ENCODE measurements at regions not wholly inside any gene's neighbourhood (a gene's known extent, or its start where the extent isn't known, plus 50 kb on each side); places are given as distances from the start of the nearest gene placed in this dataset.

GRCh38 chr1:238783633-238784032, 602.7 kb upstream of the CHRM3 start:
- no peaks in the 10 kb centered on the region for H3K27me3 Mint-ChIP-seq (ENCODE audit: low read depth, unreplicated experiment)
- Histone ChIP-seq H3K4me1 (ENCODE audit: insufficient read depth, low read length) (no peaks in the 10 kb centered on the region), H3K9ac (ENCODE audit: low read length) (no peak overlapping the region), H3K27me3 (ENCODE audit: insufficient read depth, low read length) (no peaks in the 10 kb centered on the region), H3K36me3 (ENCODE audit: insufficient read depth, low read length) (no peaks in the 10 kb centered on the region), H3K9me3 (ENCODE audit: insufficient read depth, low read depth, low read length) (no peaks in the 10 kb centered on the region), H4K20me1 (ENCODE audit: insufficient read depth, low read length) (no peaks in the 10 kb centered on the region), H2AFZ (ENCODE audit: low read depth, low read length) (no peak overlapping the region), H3K27ac (ENCODE audit: low read depth, low read length) (no peak overlapping the region), H3K4me3 (ENCODE audit: insufficient read depth, low read depth, low read length) (no peak overlapping the region), H3K79me2 (ENCODE audit: insufficient read depth, low read length) (no peaks in the 10 kb centered on the region), H3K4me2 (ENCODE audit: low read length) (no peak overlapping the region)
- no peak for TF ChIP-seq CTCF (IDR thresholded peaks at IDR 0.05; ENCODE audit: insufficient read depth, low read depth, low read length)
- TF ChIP-seq EZH2 (IDR thresholded peaks at IDR 0.05; ENCODE audit: insufficient read depth, low read length) = no peak
- H3K9me3 Mint-ChIP-seq (ENCODE audit: unreplicated experiment) = peaks cover 1% of the 10 kb centered on the region
- no peak overlapping the region for H3K4me3 Mint-ChIP-seq (ENCODE audit: unreplicated experiment)
- H3K4me1 Mint-ChIP-seq (ENCODE audit: low read depth, unreplicated experiment) = no peaks in the 10 kb centered on the region
- H3K27ac Mint-ChIP-seq (ENCODE audit: unreplicated experiment) = no peak overlapping the region
- H3K36me3 Mint-ChIP-seq (ENCODE audit: low read depth, unreplicated experiment) = no peaks in the 10 kb centered on the region
- FAIRE-seq (no peak), DNase-seq (ENCODE audit: low read depth) (no peak)

- Histone ChIP-seq H2AFZ (ENCODE audit: low read depth, low read length) (no peak overlapping the region), H3K9me3 (ENCODE audit: insufficient read depth, low read depth, low read length) (no peaks in the 10 kb centered on the region), H3K36me3 (ENCODE audit: insufficient read depth, low read length) (no peaks in the 10 kb centered on the region), H3K4me1 (ENCODE audit: insufficient read depth, low read length) (no peaks in the 10 kb centered on the region), H4K20me1 (ENCODE audit: insufficient read depth, low read length) (no peaks in the 10 kb centered on the region), H3K4me3 (ENCODE audit: insufficient read depth, low read depth, low read length) (no peak overlapping the region), H3K79me2 (ENCODE audit: insufficient read depth, low read length) (no peaks in the 10 kb centered on the region), H3K4me2 (ENCODE audit: low read length) (no peak overlapping the region), H3K9ac (ENCODE audit: low read length) (no peak overlapping the region), H3K27ac (ENCODE audit: low read depth, low read length) (no peak overlapping the region), H3K27me3 (ENCODE audit: insufficient read depth, low read length) (no peaks in the 10 kb centered on the region)
- H3K36me3 Mint-ChIP-seq (ENCODE audit: low read depth, unreplicated experiment) = no peaks in the 10 kb centered on the region
- H3K27ac Mint-ChIP-seq (ENCODE audit: unreplicated experiment) = no peak overlapping the region
- TF ChIP-seq CTCF (IDR thresholded peaks at IDR 0.05; ENCODE audit: insufficient read depth, low read depth, low read length) (no peak), EZH2 (IDR thresholded peaks at IDR 0.05; ENCODE audit: insufficient read depth, low read length) (no peak)
- DNase-seq (ENCODE audit: low read depth) (peak; percentile 83), FAIRE-seq (no peak)
- peaks cover 1% of the 10 kb centered on the region for H3K9me3 Mint-ChIP-seq (ENCODE audit: unreplicated experiment)
- H3K4me1 Mint-ChIP-seq (ENCODE audit: low read depth, unreplicated experiment) = peaks cover 10% of the 10 kb centered on the region
- no peaks in the 10 kb centered on the region for H3K27me3 Mint-ChIP-seq (ENCODE audit: low read depth, unreplicated experiment)
- H3K4me3 Mint-ChIP-seq (ENCODE audit: unreplicated experiment) = no peak overlapping the region
Measured at GRCh38 chr1:238779716-238780115, 606.7 kb upstream of the CHRM3 start.

- Histone ChIP-seq H3K4me2 (ENCODE audit: low read length) (no peak overlapping the region), H3K4me3 (ENCODE audit: insufficient read depth, low read depth, low read length) (no peak overlapping the region), H3K27me3 (ENCODE audit: insufficient read depth, low read length) (no peaks in the 10 kb centered on the region), H3K27ac (ENCODE audit: low read depth, low read length) (no peak overlapping the region), H3K9me3 (ENCODE audit: insufficient read depth, low read depth, low read length) (no peaks in the 10 kb centered on the region), H3K9ac (ENCODE audit: low read length) (no peak overlapping the region), H3K79me2 (ENCODE audit: insufficient read depth, low read length) (no peaks in the 10 kb centered on the region), H4K20me1 (ENCODE audit: insufficient read depth, low read length) (no peaks in the 10 kb centered on the region), H2AFZ (ENCODE audit: low read depth, low read length) (no peak overlapping the region), H3K36me3 (ENCODE audit: insufficient read depth, low read length) (no peaks in the 10 kb centered on the region), H3K4me1 (ENCODE audit: insufficient read depth, low read length) (no peaks in the 10 kb centered on the region)
- Mint-ChIP-seq H3K27me3 (ENCODE audit: low read depth, unreplicated experiment) (no peaks in the 10 kb centered on the region), H3K27ac (ENCODE audit: unreplicated experiment) (peak overlapping the region; percentile 28), H3K9me3 (ENCODE audit: unreplicated experiment) (peaks cover 1% of the 10 kb centered on the region), H3K4me1 (ENCODE audit: low read depth, unreplicated experiment) (peaks cover 10% of the 10 kb centered on the region), H3K4me3 (ENCODE audit: unreplicated experiment) (no peak overlapping the region), H3K36me3 (ENCODE audit: low read depth, unreplicated experiment) (no peaks in the 10 kb centered on the region)
- DNase-seq (ENCODE audit: low read depth) (peak; percentile 5), FAIRE-seq (no peak)
- no peak for TF ChIP-seq EZH2 (IDR thresholded peaks at IDR 0.05; ENCODE audit: insufficient read depth, low read length)
- TF ChIP-seq CTCF (IDR thresholded peaks at IDR 0.05; ENCODE audit: insufficient read depth, low read depth, low read length) = no peak
Measured at GRCh38 chr1:238778113-238778512, 608.3 kb upstream of the CHRM3 start.

Measured in astrocyte (in vitro differentiated cells and primary cell).